Uterus (tissue), 2 donors: ENCODE measurements at regions not wholly inside any gene's neighbourhood (a gene's known extent, or its start where the extent isn't known, plus 50 kb on each side); places are given as distances from the start of the nearest gene placed in this dataset.

Experiments
- POLR2A ChIP-seq, 2 donors: fragments of 450-650 bp; IDR thresholded peaks; one replicate each; pipeline ENCODE4 v1.6.1; 2016; ENCODE audit warnings: antibody characterized with exemption in 2 of 2, mild to moderate bottlenecking in 1 of 2, moderate library complexity in 1 of 2
- TF ChIP-seq, protein P1 (sequence below), 4 experiments: fragments of 200-600 bp in 2 of 4; fragments of 450-650 bp in 2 of 4; sonication (generic) in 2 of 4; IDR thresholded peaks; one replicate each; pipeline ENCODE4 v1.5.1; 2016 to 2019; ENCODE audit warnings: antibody characterized with exemption in 4 of 4, mild to moderate bottlenecking in 2 of 4, moderate library complexity in 1 of 4

DNA sequence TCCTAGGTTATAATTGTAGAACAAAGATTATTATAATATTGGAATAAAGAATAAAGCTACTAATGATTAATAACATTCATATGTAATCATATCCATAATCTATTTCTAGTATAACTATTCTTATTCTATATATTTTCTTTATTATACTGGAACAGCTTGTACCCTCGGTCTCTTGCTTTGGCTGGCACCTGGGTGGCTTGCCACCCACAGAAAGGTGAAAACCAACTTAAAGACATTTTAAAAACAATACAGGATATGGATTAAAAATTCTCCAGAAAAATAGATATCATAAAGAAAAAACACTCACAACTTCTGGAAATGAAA lies 80.0 kb upstream of the PRRC2C start:
- TF ChIP-seq, protein P1, sequence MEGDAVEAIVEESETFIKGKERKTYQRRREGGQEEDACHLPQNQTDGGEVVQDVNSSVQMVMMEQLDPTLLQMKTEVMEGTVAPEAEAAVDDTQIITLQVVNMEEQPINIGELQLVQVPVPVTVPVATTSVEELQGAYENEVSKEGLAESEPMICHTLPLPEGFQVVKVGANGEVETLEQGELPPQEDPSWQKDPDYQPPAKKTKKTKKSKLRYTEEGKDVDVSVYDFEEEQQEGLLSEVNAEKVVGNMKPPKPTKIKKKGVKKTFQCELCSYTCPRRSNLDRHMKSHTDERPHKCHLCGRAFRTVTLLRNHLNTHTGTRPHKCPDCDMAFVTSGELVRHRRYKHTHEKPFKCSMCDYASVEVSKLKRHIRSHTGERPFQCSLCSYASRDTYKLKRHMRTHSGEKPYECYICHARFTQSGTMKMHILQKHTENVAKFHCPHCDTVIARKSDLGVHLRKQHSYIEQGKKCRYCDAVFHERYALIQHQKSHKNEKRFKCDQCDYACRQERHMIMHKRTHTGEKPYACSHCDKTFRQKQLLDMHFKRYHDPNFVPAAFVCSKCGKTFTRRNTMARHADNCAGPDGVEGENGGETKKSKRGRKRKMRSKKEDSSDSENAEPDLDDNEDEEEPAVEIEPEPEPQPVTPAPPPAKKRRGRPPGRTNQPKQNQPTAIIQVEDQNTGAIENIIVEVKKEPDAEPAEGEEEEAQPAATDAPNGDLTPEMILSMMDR (IDR thresholded peaks at IDR 0.05), result no peak
- TF ChIP-seq POLR2A (IDR thresholded peaks at IDR 0.05), result no peak
